ENCODE measurements at regions not wholly inside any gene's neighbourhood (a gene's known extent, or its start where the extent isn't known, plus 50 kb on each side); places are given as distances from the start of the nearest gene placed in this dataset.
"Not testable (repeated sequence)": the region's sequence is repeated elsewhere in the genome, so short reads cannot be mapped to it uniquely, and the experiment has no call there.

- H3K27me3 ChIP-seq (ENCODE audit: control insufficient read depth, insufficient read depth, low read length): no peaks in the 10 kb centered on the region
- H3K4me1 ChIP-seq (ENCODE audit: control insufficient read depth, insufficient read depth, low read length): no peaks in the 10 kb centered on the region
- H3K9ac ChIP-seq (ENCODE audit: low read depth, low read length): no peak overlapping the region
- no peak overlapping the region for H3K4me3 ChIP-seq (ENCODE audit: low read depth, low read length)
- H3K36me3 ChIP-seq (ENCODE audit: control insufficient read depth, insufficient read depth, low read length): no peaks in the 10 kb centered on the region
- H3K9me3 ChIP-seq (ENCODE audit: control insufficient read depth, insufficient read depth, low read length): no peaks in the 10 kb centered on the region
Measured at GRCh38 chr5:88034520-88034919, 234.1 kb downstream of the TMEM161B start.

- Histone ChIP-seq H3K9ac (ENCODE audit: low read depth, low read length) (no peak overlapping the region), H3K4me1 (ENCODE audit: control insufficient read depth, insufficient read depth, low read length) (no peaks in the 10 kb centered on the region), H3K27me3 (ENCODE audit: control insufficient read depth, insufficient read depth, low read length) (no peaks in the 10 kb centered on the region), H3K36me3 (ENCODE audit: control insufficient read depth, insufficient read depth, low read length) (no peaks in the 10 kb centered on the region), H3K9me3 (ENCODE audit: control insufficient read depth, insufficient read depth, low read length) (no peaks in the 10 kb centered on the region), H3K4me3 (ENCODE audit: low read depth, low read length) (no peak overlapping the region)
Measured at GRCh38 chr5:88033191-88033590, 235.5 kb downstream of the TMEM161B start.

GRCh38 chr5:88029011-88029410 is 239.6 kb downstream of the TMEM161B start:
- no peaks in the 10 kb centered on the region for H3K27me3 ChIP-seq (ENCODE audit: control insufficient read depth, insufficient read depth, low read length)
- no peak overlapping the region for H3K9ac ChIP-seq (ENCODE audit: low read depth, low read length)
- H3K36me3 ChIP-seq (ENCODE audit: control insufficient read depth, insufficient read depth, low read length): no peaks in the 10 kb centered on the region
- no peaks in the 10 kb centered on the region for H3K9me3 ChIP-seq (ENCODE audit: control insufficient read depth, insufficient read depth, low read length)
- no peak overlapping the region for H3K4me3 ChIP-seq (ENCODE audit: low read depth, low read length)
- no peaks in the 10 kb centered on the region for H3K4me1 ChIP-seq (ENCODE audit: control insufficient read depth, insufficient read depth, low read length)

GRCh38 chr5:88021141-88021540 is 247.5 kb downstream of the TMEM161B start:
- H3K4me1 ChIP-seq (ENCODE audit: control insufficient read depth, insufficient read depth, low read length): no peaks in the 10 kb centered on the region
- no peaks in the 10 kb centered on the region for H3K27me3 ChIP-seq (ENCODE audit: control insufficient read depth, insufficient read depth, low read length)
- H3K4me3 ChIP-seq (ENCODE audit: low read depth, low read length): no peak overlapping the region
- no peaks in the 10 kb centered on the region for H3K36me3 ChIP-seq (ENCODE audit: control insufficient read depth, insufficient read depth, low read length)
- H3K9ac ChIP-seq (ENCODE audit: low read depth, low read length): no peak overlapping the region
- H3K9me3 ChIP-seq (ENCODE audit: control insufficient read depth, insufficient read depth, low read length): no peaks in the 10 kb centered on the region

- not testable (repeated sequence) for H3K9me3 ChIP-seq (ENCODE audit: control insufficient read depth, insufficient read depth, low read length); H3K27me3 ChIP-seq (ENCODE audit: control insufficient read depth, insufficient read depth, low read length); H3K4me3 ChIP-seq (ENCODE audit: low read depth, low read length)
Measured at GRCh38 chr5:88014984-88015383, 253.7 kb downstream of the TMEM161B start.

GRCh38 chr5:88000877-88001276 is 267.8 kb downstream of the TMEM161B start:
- H3K9me3 ChIP-seq (ENCODE audit: control insufficient read depth, insufficient read depth, low read length): no peaks in the 10 kb centered on the region
- H3K9ac ChIP-seq (ENCODE audit: low read depth, low read length): no peak overlapping the region
- no peaks in the 10 kb centered on the region for H3K36me3 ChIP-seq (ENCODE audit: control insufficient read depth, insufficient read depth, low read length)
- H3K4me1 ChIP-seq (ENCODE audit: control insufficient read depth, insufficient read depth, low read length): no peaks in the 10 kb centered on the region
- H3K27me3 ChIP-seq (ENCODE audit: control insufficient read depth, insufficient read depth, low read length): no peaks in the 10 kb centered on the region
- H3K4me3 ChIP-seq (ENCODE audit: low read depth, low read length): no peak overlapping the region

More at GRCh38 chr5:88014984-88015383, 253.7 kb downstream of the TMEM161B start:
- not testable (repeated sequence) for H3K4me1 ChIP-seq (ENCODE audit: control insufficient read depth, insufficient read depth, low read length); H3K36me3 ChIP-seq (ENCODE audit: control insufficient read depth, insufficient read depth, low read length); H3K9ac ChIP-seq (ENCODE audit: low read depth, low read length)

- no peaks in the 10 kb centered on the region for H3K9me3 ChIP-seq (ENCODE audit: control insufficient read depth, insufficient read depth, low read length)
- H3K4me1 ChIP-seq (ENCODE audit: control insufficient read depth, insufficient read depth, low read length): no peaks in the 10 kb centered on the region
- H3K9ac ChIP-seq (ENCODE audit: low read depth, low read length): no peak overlapping the region
- H3K4me3 ChIP-seq (ENCODE audit: low read depth, low read length): no peak overlapping the region
- H3K27me3 ChIP-seq (ENCODE audit: control insufficient read depth, insufficient read depth, low read length): no peaks in the 10 kb centered on the region
- no peaks in the 10 kb centered on the region for H3K36me3 ChIP-seq (ENCODE audit: control insufficient read depth, insufficient read depth, low read length)
Measured at GRCh38 chr5:87997662-87998061, 271.0 kb downstream of the TMEM161B start.

GRCh38 chr5:87966213-87966612 is 302.4 kb downstream of the TMEM161B start:
- no peaks in the 10 kb centered on the region for H3K36me3 ChIP-seq (ENCODE audit: control insufficient read depth, insufficient read depth, low read length)
- no peak overlapping the region for H3K4me3 ChIP-seq (ENCODE audit: low read depth, low read length)
- no peaks in the 10 kb centered on the region for H3K27me3 ChIP-seq (ENCODE audit: control insufficient read depth, insufficient read depth, low read length)
- H3K4me1 ChIP-seq (ENCODE audit: control insufficient read depth, insufficient read depth, low read length): no peaks in the 10 kb centered on the region
- H3K9ac ChIP-seq (ENCODE audit: low read depth, low read length): no peak overlapping the region
- no peaks in the 10 kb centered on the region for H3K9me3 ChIP-seq (ENCODE audit: control insufficient read depth, insufficient read depth, low read length)

- Histone ChIP-seq H3K27me3 (ENCODE audit: control insufficient read depth, insufficient read depth, low read length) (no peaks in the 10 kb centered on the region), H3K9ac (ENCODE audit: low read depth, low read length) (no peak overlapping the region), H3K4me1 (ENCODE audit: control insufficient read depth, insufficient read depth, low read length) (peaks cover 23% of the 10 kb centered on the region), H3K4me3 (ENCODE audit: low read depth, low read length) (no peak overlapping the region), H3K36me3 (ENCODE audit: control insufficient read depth, insufficient read depth, low read length) (no peaks in the 10 kb centered on the region), H3K9me3 (ENCODE audit: control insufficient read depth, insufficient read depth, low read length) (no peaks in the 10 kb centered on the region)
Measured at GRCh38 chr5:87954121-87954520, 314.5 kb downstream of the TMEM161B start.

- Histone ChIP-seq H3K36me3 (ENCODE audit: control insufficient read depth, insufficient read depth, low read length) (no peaks in the 10 kb centered on the region), H3K4me1 (ENCODE audit: control insufficient read depth, insufficient read depth, low read length) (peaks cover 19% of the 10 kb centered on the region), H3K27me3 (ENCODE audit: control insufficient read depth, insufficient read depth, low read length) (no peaks in the 10 kb centered on the region), H3K4me3 (ENCODE audit: low read depth, low read length) (no peak overlapping the region), H3K9me3 (ENCODE audit: control insufficient read depth, insufficient read depth, low read length) (no peaks in the 10 kb centered on the region), H3K9ac (ENCODE audit: low read depth, low read length) (no peak overlapping the region)
Measured at GRCh38 chr5:87951661-87952060, 317.0 kb downstream of the TMEM161B start.

GRCh38 chr5:87949676-87950631 is 318.7 kb downstream of the TMEM161B start:
- H3K4me3 ChIP-seq (ENCODE audit: low read depth, low read length): no peak overlapping the region
- H3K36me3 ChIP-seq (ENCODE audit: control insufficient read depth, insufficient read depth, low read length): no peaks in the 10 kb centered on the region
- H3K27me3 ChIP-seq (ENCODE audit: control insufficient read depth, insufficient read depth, low read length): no peaks in the 10 kb centered on the region
- no peaks in the 10 kb centered on the region for H3K9me3 ChIP-seq (ENCODE audit: control insufficient read depth, insufficient read depth, low read length)
- H3K9ac ChIP-seq (ENCODE audit: low read depth, low read length): no peak overlapping the region
- peaks cover 20% of the 10 kb centered on the region for H3K4me1 ChIP-seq (ENCODE audit: control insufficient read depth, insufficient read depth, low read length)

GRCh38 chr5:87948486-87948885 is 320.2 kb downstream of the TMEM161B start:
- no peaks in the 10 kb centered on the region for H3K9me3 ChIP-seq (ENCODE audit: control insufficient read depth, insufficient read depth, low read length)
- peaks cover 19% of the 10 kb centered on the region for H3K4me1 ChIP-seq (ENCODE audit: control insufficient read depth, insufficient read depth, low read length)
- no peaks in the 10 kb centered on the region for H3K36me3 ChIP-seq (ENCODE audit: control insufficient read depth, insufficient read depth, low read length)
- H3K9ac ChIP-seq (ENCODE audit: low read depth, low read length): no peak overlapping the region
- H3K4me3 ChIP-seq (ENCODE audit: low read depth, low read length): no peak overlapping the region
- no peaks in the 10 kb centered on the region for H3K27me3 ChIP-seq (ENCODE audit: control insufficient read depth, insufficient read depth, low read length)

Measured in iPS-15b (cell line).